Choroid plexus epithelial cell (primary cell): ENCODE measurements at regions not wholly inside any gene's neighbourhood (a gene's known extent, or its start where the extent isn't known, plus 50 kb on each side); places are given as distances from the start of the nearest gene placed in this dataset.

Experiments used
- DNase-seq: peaks from one replicate; pipeline ENCODE4 v3.0.0-alpha.2; 2010; ENCODE audit warnings: low read depth
- H3K4me3 ChIP-seq: 2 replicates; pipeline ENCODE4 v1.5.1; 2011; ENCODE audit warnings: low read depth, mild to moderate bottlenecking, control low read depth, low read length, moderate library complexity
- CTCF ChIP-seq: conservative IDR thresholded peaks from 2 replicates; pipeline ENCODE4 v1.5.1; 2011; ENCODE audit warnings: low read depth, mild to moderate bottlenecking, control low read depth, inconsistent platforms, low read length, moderate library complexity

GRCh38 chr10:31149835-31150512 lies 118.3 kb upstream of the ZNF438 start:
- no peak overlapping the region for H3K4me3 ChIP-seq
- no peak for DNase-seq
- TF ChIP-seq CTCF: no peak

GRCh38 chr10:31151301-31151700 lies 119.6 kb upstream of the ZNF438 start:
- H3K4me3 ChIP-seq: no peak overlapping the region
- TF ChIP-seq CTCF: no peak

GRCh38 chr10:31152421-31153135 lies 120.9 kb upstream of the ZNF438 start:
- no peak for TF ChIP-seq CTCF

More at GRCh38 chr10:31151301-31151700, 119.6 kb upstream of the ZNF438 start:
- no peak for DNase-seq

GRCh38 chr10:31153161-31153560 lies 121.5 kb upstream of the ZNF438 start:
- no peak for TF ChIP-seq CTCF
- DNase-seq: no peak
- no peak overlapping the region for H3K4me3 ChIP-seq

More at GRCh38 chr10:31152421-31153135, 120.9 kb upstream of the ZNF438 start:
- H3K4me3 ChIP-seq: no peak overlapping the region
- DNase-seq: peak; percentile 53

- no peak for TF ChIP-seq CTCF
- no peak for DNase-seq
- H3K4me3 ChIP-seq: no peak overlapping the region
Observed at GRCh38 chr10:31153692-31154091, 122.0 kb upstream of the ZNF438 start.

GRCh38 chr10:31154996-31155395 lies 123.3 kb upstream of the ZNF438 start:
- TF ChIP-seq CTCF: no peak
- no peak overlapping the region for H3K4me3 ChIP-seq
- no peak for DNase-seq
